SK-N-SH (cell line): ENCODE measurements at regions not wholly inside any gene's neighbourhood (a gene's known extent, or its start where the extent isn't known, plus 50 kb on each side); places are given as distances from the start of the nearest gene placed in this dataset.

ENCODE experiments used
- CTCF ChIA-PET: fragments of 300-600, 350-600 bp; formaldehyde crosslinking; extraction: SDS; loops from one replicate; lab custom pipeline; 2021; lab: Yijun Ruan, JAX
- POLR2A ChIA-PET: fragments of 350-600 bp; sonication (Branson Sonifier 250); formaldehyde crosslinking; extraction: SDS; loops from one replicate; lab custom pipeline; 2020; ENCODE audit warnings: antibody characterized with exemption, inconsistent platforms; lab: Yijun Ruan, JAX
- DNase-seq: peaks from one replicate; pipeline ENCODE4 v3.0.0; 2012
- H2AFZ ChIP-seq: fragments of 200-600 bp; sonication (generic); 2 replicates; pipeline ENCODE4 v1.8.1; 2016; ENCODE audit warnings: antibody characterized with exemption, mild to moderate bottlenecking, low read depth
- H3F3A ChIP-seq: fragments of 200-600 bp; sonication (generic); replicated peaks from 2 replicates; pipeline ENCODE3; 2016; ENCODE audit warnings: antibody characterized with exemption, mild to moderate bottlenecking; ENCODE audit not compliant: insufficient read depth
- H3K27ac ChIP-seq, 2 experiments: fragments of 200-500 bp in 1 of 2; fragments of 200-600 bp in 1 of 2; sonication (Bioruptor generic) in 1 of 2; sonication (generic), shearing (Covaris generic) in 1 of 2; 2 replicates each; pipeline versions ENCODE4 v1.5.1 to v1.6.1; 2014 to 2016; ENCODE audit warnings: low read depth in 2 of 2, inconsistent platforms in 1 of 2, low read length in 1 of 2, mild to moderate bottlenecking in 1 of 2, mixed read lengths in 1 of 2
- H3K27me3 ChIP-seq: fragments of 200-600 bp; sonication (generic), shearing (Covaris generic); 2 replicates; pipeline ENCODE4 v1.6.1; 2016; ENCODE audit warnings: mixed run types; ENCODE audit not compliant: insufficient read depth
- H3K36me3 ChIP-seq, 2 experiments: fragments of 200-500 bp in 1 of 2; fragments of 200-600 bp in 1 of 2; sonication (Bioruptor generic) in 1 of 2; sonication (generic) in 1 of 2; replicated peaks in 1 of 2; 2 replicates each; pipeline versions ENCODE3 to v1.5.1; 2014 to 2016; ENCODE audit warnings: low read length in 1 of 2, mild to moderate bottlenecking in 1 of 2; ENCODE audit not compliant: insufficient read depth in 2 of 2, control insufficient read depth in 1 of 2
- H3K4me1 ChIP-seq, 2 experiments: fragments of 200-500 bp in 1 of 2; fragments of 200-600 bp in 1 of 2; sonication (Bioruptor generic) in 1 of 2; sonication (generic), shearing (Covaris generic) in 1 of 2; 2 replicates each; pipeline versions ENCODE4 v1.5.1 to v1.6.1; 2014 to 2016; ENCODE audit warnings: low read depth in 1 of 2, low read length in 1 of 2, mixed run types in 1 of 2; ENCODE audit not compliant: insufficient read depth in 2 of 2, control insufficient read depth in 1 of 2
- H3K4me2 ChIP-seq: fragments of 200-600 bp; sonication (generic), shearing (Covaris generic); 2 replicates; pipeline ENCODE4 v1.6.1; 2017; ENCODE audit warnings: mixed run types
- H3K4me3 ChIP-seq, 2 experiments: fragments of 200-500 bp in 1 of 2; fragments of 200-600 bp in 1 of 2; sonication (Bioruptor generic) in 1 of 2; sonication (generic), shearing (Covaris generic) in 1 of 2; 2 replicates each; pipeline versions ENCODE4 v1.5.1 to v1.8.1; 2014 to 2016; ENCODE audit warnings: low read depth in 2 of 2, inconsistent platforms in 1 of 2, low read length in 1 of 2, mild to moderate bottlenecking in 1 of 2, mixed read lengths in 1 of 2, moderate library complexity in 1 of 2
- H3K79me2 ChIP-seq: fragments of 200-600 bp; sonication (generic); 2 replicates; pipeline ENCODE4 v1.8.1; 2017; ENCODE audit warnings: mild to moderate bottlenecking; ENCODE audit not compliant: insufficient read depth
- H3K9ac ChIP-seq: fragments of 200-600 bp; sonication (generic); 2 replicates; pipeline ENCODE4 v1.6.1; 2017; ENCODE audit warnings: mixed run types
- H3K9me2 ChIP-seq: fragments of 200-600 bp; sonication (generic); 2 replicates; pipeline ENCODE4 v1.6.1; 2017; ENCODE audit warnings: mixed run types
- H3K9me3 ChIP-seq: fragments of 200-600 bp; sonication (generic); 2 replicates; pipeline ENCODE4 v1.6.1; 2017; ENCODE audit warnings: mixed run types, mild to moderate bottlenecking, moderate library complexity
- H4K20me1 ChIP-seq: fragments of 200-600 bp; sonication (generic); 2 replicates; pipeline ENCODE4 v1.6.1; 2017; ENCODE audit warnings: mild to moderate bottlenecking, mixed run types; ENCODE audit not compliant: insufficient read depth
- CHD2 ChIP-seq: fragments of 150-350 bp; IDR thresholded peaks from 2 replicates; pipeline ENCODE4 v1.6.1; 2018; ENCODE audit warnings: low read length; ENCODE audit not compliant: partially characterized antibody
- ELF1 ChIP-seq: IDR thresholded peaks from 2 replicates; pipeline ENCODE4 v1.4.0; 2012
- FOSL2 ChIP-seq: IDR thresholded peaks from 2 replicates; pipeline ENCODE4 v1.4.0; 2012; ENCODE audit warnings: low read depth, mild to moderate bottlenecking, moderate library complexity, borderline replicate concordance
- GABPA ChIP-seq: IDR thresholded peaks from 2 replicates; pipeline ENCODE4 v1.4.0; 2012; ENCODE audit warnings: low read depth, mild to moderate bottlenecking
- GATA2 ChIP-seq: sonication (generic); formaldehyde crosslinking; IDR thresholded peaks from 2 replicates; pipeline ENCODE4 v1.5.0; 2020; ENCODE audit warnings: mild to moderate bottlenecking, missing genetic modification reagents
- MAX ChIP-seq: IDR thresholded peaks from 2 replicates; pipeline ENCODE4 v1.4.0; 2012; ENCODE audit warnings: low read depth
- MXI1 ChIP-seq: IDR thresholded peaks from 2 replicates; pipeline ENCODE4 v1.6.1; 2012; ENCODE audit warnings: mild to moderate bottlenecking, low read depth, low read length, improper control_type of control experiment
- NFIC ChIP-seq: IDR thresholded peaks from 2 replicates; pipeline ENCODE4 v1.4.0; 2012; ENCODE audit warnings: borderline replicate concordance
- PBX3 ChIP-seq: IDR thresholded peaks from 2 replicates; pipeline ENCODE4; 2012
- POLR2AphosphoS5 ChIP-seq: IDR thresholded peaks from 2 replicates; pipeline ENCODE4 v1.6.1; 2012; ENCODE audit warnings: low read depth, low read length
- RAD21 ChIP-seq: IDR thresholded peaks from 2 replicates; pipeline ENCODE4 v1.6.1; 2012; ENCODE audit warnings: mild to moderate bottlenecking, low read length
- RCOR1 ChIP-seq: fragments of 150-350 bp; IDR thresholded peaks from 2 replicates; pipeline ENCODE4 v1.6.1; 2017; ENCODE audit warnings: antibody characterized with exemption, low read length
- SIN3A ChIP-seq: IDR thresholded peaks from 2 replicates; pipeline ENCODE4 v1.6.1; 2012; ENCODE audit warnings: low read depth, mild to moderate bottlenecking, low read length, moderate library complexity, borderline replicate concordance
- TEAD4 ChIP-seq: IDR thresholded peaks from 2 replicates; pipeline ENCODE4 v1.4.0; 2012; ENCODE audit warnings: mild to moderate bottlenecking, borderline replicate concordance; ENCODE audit not compliant: insufficient read depth
- WGBS: methylation state at CpG from one replicate; pipeline ENCODE4 v1.1.6; 2017; ENCODE audit warnings: low lambda C conversion rate; 5-methylcytosine and 5-hydroxymethylcytosine counted together
- TF ChIP-seq, protein P1 (sequence below): fragments of 150-350 bp; IDR thresholded peaks from 2 replicates; pipeline ENCODE4 v1.6.1; 2016; ENCODE audit warnings: mild to moderate bottlenecking, low read depth, low read length
- TF ChIP-seq, protein P2 (sequence below): IDR thresholded peaks from 2 replicates; pipeline ENCODE4 v1.4.0; 2012; ENCODE audit warnings: low read depth, borderline replicate concordance
- TF ChIP-seq, protein P3 (sequence below): IDR thresholded peaks from 2 replicates; pipeline ENCODE4 v1.6.1; 2012; ENCODE audit warnings: mild to moderate bottlenecking, low read depth, low read length, moderate library complexity

- TF ChIP-seq, protein P1, sequence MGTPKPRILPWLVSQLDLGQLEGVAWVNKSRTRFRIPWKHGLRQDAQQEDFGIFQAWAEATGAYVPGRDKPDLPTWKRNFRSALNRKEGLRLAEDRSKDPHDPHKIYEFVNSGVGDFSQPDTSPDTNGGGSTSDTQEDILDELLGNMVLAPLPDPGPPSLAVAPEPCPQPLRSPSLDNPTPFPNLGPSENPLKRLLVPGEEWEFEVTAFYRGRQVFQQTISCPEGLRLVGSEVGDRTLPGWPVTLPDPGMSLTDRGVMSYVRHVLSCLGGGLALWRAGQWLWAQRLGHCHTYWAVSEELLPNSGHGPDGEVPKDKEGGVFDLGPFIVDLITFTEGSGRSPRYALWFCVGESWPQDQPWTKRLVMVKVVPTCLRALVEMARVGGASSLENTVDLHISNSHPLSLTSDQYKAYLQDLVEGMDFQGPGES: no peak
- TF ChIP-seq MAX (no peak), FOSL2 (no peak)
- TF ChIP-seq, protein P2, sequence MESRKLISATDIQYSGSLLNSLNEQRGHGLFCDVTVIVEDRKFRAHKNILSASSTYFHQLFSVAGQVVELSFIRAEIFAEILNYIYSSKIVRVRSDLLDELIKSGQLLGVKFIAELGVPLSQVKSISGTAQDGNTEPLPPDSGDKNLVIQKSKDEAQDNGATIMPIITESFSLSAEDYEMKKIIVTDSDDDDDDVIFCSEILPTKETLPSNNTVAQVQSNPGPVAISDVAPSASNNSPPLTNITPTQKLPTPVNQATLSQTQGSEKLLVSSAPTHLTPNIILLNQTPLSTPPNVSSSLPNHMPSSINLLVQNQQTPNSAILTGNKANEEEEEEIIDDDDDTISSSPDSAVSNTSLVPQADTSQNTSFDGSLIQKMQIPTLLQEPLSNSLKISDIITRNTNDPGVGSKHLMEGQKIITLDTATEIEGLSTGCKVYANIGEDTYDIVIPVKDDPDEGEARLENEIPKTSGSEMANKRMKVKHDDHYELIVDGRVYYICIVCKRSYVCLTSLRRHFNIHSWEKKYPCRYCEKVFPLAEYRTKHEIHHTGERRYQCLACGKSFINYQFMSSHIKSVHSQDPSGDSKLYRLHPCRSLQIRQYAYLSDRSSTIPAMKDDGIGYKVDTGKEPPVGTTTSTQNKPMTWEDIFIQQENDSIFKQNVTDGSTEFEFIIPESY: no peak
These were observed 235.9 kb upstream of the NOVA1 start (continued) for GRCh38 chr14:26833621-26834176.

DNA sequence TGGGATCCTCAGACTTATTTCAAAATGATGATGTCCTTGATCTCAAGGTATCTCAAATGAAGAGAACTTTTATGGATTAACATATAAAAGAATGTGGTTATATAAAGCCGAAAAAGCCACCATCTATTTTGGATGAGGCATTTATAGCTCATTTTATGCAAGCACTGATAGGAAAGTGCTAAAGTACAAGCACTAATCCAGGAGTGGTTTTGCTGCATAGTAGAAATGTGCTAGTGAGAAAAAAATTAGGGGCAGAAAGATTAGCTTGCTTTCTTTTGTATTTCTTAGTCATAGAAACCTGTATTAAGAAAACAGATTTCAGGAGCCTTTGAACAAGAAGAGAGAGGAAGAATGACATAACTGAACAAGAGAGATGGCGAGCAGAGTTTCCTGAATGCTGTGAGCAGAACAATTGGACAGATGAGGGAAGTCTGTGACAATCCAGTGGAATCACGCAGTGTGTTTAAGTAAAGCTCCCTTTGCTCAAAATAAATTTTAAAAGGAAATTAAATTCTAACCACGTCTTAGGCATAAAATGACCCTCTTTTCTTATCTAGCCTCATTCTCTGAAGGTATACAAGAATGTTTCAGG, 238.2 kb upstream of the NOVA1 start:
- WGBS: 14% methylated on average over 4 of the region's 4 CpGs
- no peak overlapping the region for H2AFZ ChIP-seq
- CTCF ChIA-PET: no interaction called here

More for the DNA sequence above, 238.2 kb upstream of the NOVA1 start:
- no peak for DNase-seq
- Histone ChIP-seq H3K4me2 (no peak overlapping the region), H3K27me3 (no peaks in the 10 kb centered on the region), H3K79me2 (no peaks in the 10 kb centered on the region), H4K20me1 (no peaks in the 10 kb centered on the region), H3K9ac (no peak overlapping the region), H3K36me3 (no peaks in the 10 kb centered on the region), H3K4me1 (no peaks in the 10 kb centered on the region), H3K27ac (no peak overlapping the region), H3F3A (no peaks in the 10 kb centered on the region), H3K9me3 (no peaks in the 10 kb centered on the region), H3K9me2 (no peaks in the 10 kb centered on the region), H3K4me3 (no peak overlapping the region)
- no peak for TF ChIP-seq POLR2AphosphoS5
- no peak for TF ChIP-seq RAD21
- no peak for TF ChIP-seq TEAD4
- no peak for TF ChIP-seq GATA2 (CRISPR knock-in tag)
- no peak for TF ChIP-seq GABPA
- no peak for TF ChIP-seq PBX3
- TF ChIP-seq RCOR1: no peak
- no peak for TF ChIP-seq ELF1
- TF ChIP-seq, protein P3, sequence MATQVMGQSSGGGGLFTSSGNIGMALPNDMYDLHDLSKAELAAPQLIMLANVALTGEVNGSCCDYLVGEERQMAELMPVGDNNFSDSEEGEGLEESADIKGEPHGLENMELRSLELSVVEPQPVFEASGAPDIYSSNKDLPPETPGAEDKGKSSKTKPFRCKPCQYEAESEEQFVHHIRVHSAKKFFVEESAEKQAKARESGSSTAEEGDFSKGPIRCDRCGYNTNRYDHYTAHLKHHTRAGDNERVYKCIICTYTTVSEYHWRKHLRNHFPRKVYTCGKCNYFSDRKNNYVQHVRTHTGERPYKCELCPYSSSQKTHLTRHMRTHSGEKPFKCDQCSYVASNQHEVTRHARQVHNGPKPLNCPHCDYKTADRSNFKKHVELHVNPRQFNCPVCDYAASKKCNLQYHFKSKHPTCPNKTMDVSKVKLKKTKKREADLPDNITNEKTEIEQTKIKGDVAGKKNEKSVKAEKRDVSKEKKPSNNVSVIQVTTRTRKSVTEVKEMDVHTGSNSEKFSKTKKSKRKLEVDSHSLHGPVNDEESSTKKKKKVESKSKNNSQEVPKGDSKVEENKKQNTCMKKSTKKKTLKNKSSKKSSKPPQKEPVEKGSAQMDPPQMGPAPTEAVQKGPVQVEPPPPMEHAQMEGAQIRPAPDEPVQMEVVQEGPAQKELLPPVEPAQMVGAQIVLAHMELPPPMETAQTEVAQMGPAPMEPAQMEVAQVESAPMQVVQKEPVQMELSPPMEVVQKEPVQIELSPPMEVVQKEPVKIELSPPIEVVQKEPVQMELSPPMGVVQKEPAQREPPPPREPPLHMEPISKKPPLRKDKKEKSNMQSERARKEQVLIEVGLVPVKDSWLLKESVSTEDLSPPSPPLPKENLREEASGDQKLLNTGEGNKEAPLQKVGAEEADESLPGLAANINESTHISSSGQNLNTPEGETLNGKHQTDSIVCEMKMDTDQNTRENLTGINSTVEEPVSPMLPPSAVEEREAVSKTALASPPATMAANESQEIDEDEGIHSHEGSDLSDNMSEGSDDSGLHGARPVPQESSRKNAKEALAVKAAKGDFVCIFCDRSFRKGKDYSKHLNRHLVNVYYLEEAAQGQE: no peak
- no peak for TF ChIP-seq MAX
- TF ChIP-seq CHD2: no peak
- no peak for TF ChIP-seq SIN3A
- TF ChIP-seq NFIC: no peak
- TF ChIP-seq MXI1: no peak
- POLR2A ChIA-PET: no interaction called here
